HEK293 (cell line): ENCODE measurements at regions not wholly inside any gene's neighbourhood (a gene's known extent, or its start where the extent isn't known, plus 50 kb on each side); places are given as distances from the start of the nearest gene placed in this dataset.

Experiments
- CTCF ChIA-PET: fragments of 350-600 bp; formaldehyde crosslinking; extraction: SDS; loops from one replicate; lab custom pipeline; 2021; ENCODE audit warnings: antibody characterized with exemption; lab: Yijun Ruan, JAX
- POLR2A ChIA-PET: fragments of 300-600 bp; formaldehyde crosslinking; extraction: SDS; loops from one replicate; lab custom pipeline; 2020; ENCODE audit warnings: antibody characterized with exemption, inconsistent platforms; lab: Yijun Ruan, JAX
- H3K27ac ChIP-seq: fragments of 200-500 bp; sonication (Bioruptor generic); 2 replicates; pipeline ENCODE4 v1.5.1; 2014; ENCODE audit warnings: low read depth, low read length, control low read depth, inconsistent platforms; ENCODE audit errors: extremely low read depth
- H3K36me3 ChIP-seq, 2 experiments: fragments of 200-500 bp in 1 of 2; sonication (Bioruptor generic) in 1 of 2; 1 replicate in 1 of 2; 2 replicates in 1 of 2; pipeline ENCODE4 v1.5.1; 2014 to 2017; ENCODE audit warnings: inconsistent platforms in 2 of 2, low read length in 2 of 2; ENCODE audit not compliant: control insufficient read depth in 2 of 2, insufficient read depth in 1 of 2
- H3K4me1 ChIP-seq: fragments of 200-500 bp; sonication (Bioruptor generic); 2 replicates; pipeline ENCODE4 v1.5.1; 2014; ENCODE audit warnings: mild to moderate bottlenecking, low read length, inconsistent platforms; ENCODE audit not compliant: control insufficient read depth, insufficient read depth
- H3K4me3 ChIP-seq: 2 replicates; pipeline ENCODE4 v1.5.1; 2011; ENCODE audit warnings: low read depth, mild to moderate bottlenecking, control low read depth, low read length, moderate library complexity
- H3K9me3 ChIP-seq: fragments of 200-500 bp; sonication (Bioruptor generic); 2 replicates; pipeline ENCODE4 v1.5.1; 2014; ENCODE audit warnings: low read depth, low read length, inconsistent platforms; ENCODE audit not compliant: control insufficient read depth, insufficient read depth
- GLIS2 ChIP-seq: fragments of 450-650 bp; formaldehyde crosslinking; IDR thresholded peaks from 2 replicates; pipeline ENCODE4 v1.5.1; 2016; ENCODE audit warnings: missing biosample characterization, missing genetic modification characterization
- KLF1 ChIP-seq: fragments of 450-650 bp; formaldehyde crosslinking; IDR thresholded peaks from 2 replicates; pipeline ENCODE4 v1.5.1; 2016; ENCODE audit warnings: missing biosample characterization, missing genetic modification characterization
- KLF16 ChIP-seq: fragments of 450-650 bp; formaldehyde crosslinking; IDR thresholded peaks from 2 replicates; pipeline ENCODE4 v1.5.1; 2017; ENCODE audit warnings: missing biosample characterization, missing genetic modification characterization
- SCRT1 ChIP-seq: fragments of 450-650 bp; formaldehyde crosslinking; IDR thresholded peaks from 2 replicates; pipeline ENCODE4 v1.5.1; 2016; ENCODE audit warnings: missing biosample characterization, missing genetic modification characterization, borderline replicate concordance
- ZBTB48 ChIP-seq: fragments of 450-650 bp; formaldehyde crosslinking; IDR thresholded peaks from 2 replicates; pipeline ENCODE4 v1.5.1; 2016; ENCODE audit warnings: missing biosample characterization, missing genetic modification characterization
- ZBTB7A ChIP-seq: fragments of 450-650 bp; formaldehyde crosslinking; IDR thresholded peaks from 2 replicates; pipeline ENCODE4 v1.5.1; 2016; ENCODE audit warnings: low read depth, missing biosample characterization, missing genetic modification characterization
- ZIC2 ChIP-seq: fragments of 450-650 bp; formaldehyde crosslinking; IDR thresholded peaks from 2 replicates; pipeline ENCODE4 v1.5.1; 2016; ENCODE audit warnings: missing biosample characterization, missing genetic modification characterization
- ZNF121 ChIP-seq: fragments of 450-650 bp; formaldehyde crosslinking; IDR thresholded peaks from 2 replicates; pipeline ENCODE4 v1.5.1; 2016; ENCODE audit warnings: missing biosample characterization, missing genetic modification characterization
- ZNF138 ChIP-seq: fragments of 450-650 bp; formaldehyde crosslinking; IDR thresholded peaks from 2 replicates; pipeline ENCODE4 v1.5.1; 2016; ENCODE audit warnings: missing biosample characterization, missing genetic modification characterization, borderline replicate concordance
- ZNF146 ChIP-seq: fragments of 450-650 bp; formaldehyde crosslinking; IDR thresholded peaks from 2 replicates; pipeline ENCODE4 v1.5.1; 2016; ENCODE audit warnings: missing biosample characterization, missing genetic modification characterization
- ZNF16 ChIP-seq: fragments of 450-650 bp; formaldehyde crosslinking; IDR thresholded peaks from 2 replicates; pipeline ENCODE4 v1.5.1; 2016; ENCODE audit warnings: low read depth, missing biosample characterization, missing genetic modification characterization
- ZNF24 ChIP-seq: fragments of 450-650 bp; formaldehyde crosslinking; IDR thresholded peaks from 2 replicates; pipeline ENCODE4 v1.5.1; 2016; ENCODE audit warnings: missing biosample characterization, missing genetic modification characterization
- ZNF423 ChIP-seq: fragments of 450-650 bp; formaldehyde crosslinking; IDR thresholded peaks from 2 replicates; pipeline ENCODE4 v1.5.1; 2016; ENCODE audit warnings: missing biosample characterization, missing genetic modification characterization
- ZNF473 ChIP-seq: fragments of 450-650 bp; formaldehyde crosslinking; IDR thresholded peaks from 2 replicates; pipeline ENCODE4 v1.5.1; 2017; ENCODE audit warnings: missing biosample characterization, missing genetic modification characterization
- ZNF548 ChIP-seq: fragments of 450-650 bp; formaldehyde crosslinking; IDR thresholded peaks from 2 replicates; pipeline ENCODE4 v1.5.1; 2016; ENCODE audit warnings: missing biosample characterization, missing genetic modification characterization
- ZNF600 ChIP-seq: fragments of 450-650 bp; formaldehyde crosslinking; IDR thresholded peaks from 2 replicates; pipeline ENCODE4 v1.5.1; 2016; ENCODE audit warnings: missing biosample characterization, missing genetic modification characterization
- ZNF660 ChIP-seq: fragments of 450-650 bp; IDR thresholded peaks from 2 replicates; pipeline ENCODE4 v1.5.1; 2018; ENCODE audit warnings: missing biosample characterization, mild to moderate bottlenecking, missing genetic modification characterization
- ZNF768 ChIP-seq: fragments of 450-650 bp; formaldehyde crosslinking; IDR thresholded peaks from 2 replicates; pipeline ENCODE4 v1.5.1; 2018; ENCODE audit warnings: missing biosample characterization, mild to moderate bottlenecking, missing genetic modification characterization
- ZNF777 ChIP-seq: fragments of 450-650 bp; formaldehyde crosslinking; IDR thresholded peaks from 2 replicates; pipeline ENCODE4 v1.5.1; 2017; ENCODE audit warnings: missing biosample characterization, missing genetic modification characterization, borderline replicate concordance
- ZNF830 ChIP-seq: fragments of 450-650 bp; IDR thresholded peaks from 2 replicates; pipeline ENCODE4 v1.5.0; 2018; ENCODE audit warnings: missing biosample characterization, missing genetic modification characterization, low read depth, mild to moderate bottlenecking, moderate library complexity
- TF ChIP-seq, protein P1 (sequence below): fragments of 450-650 bp; formaldehyde crosslinking; IDR thresholded peaks from 2 replicates; pipeline ENCODE4 v1.5.1; 2016; ENCODE audit warnings: missing biosample characterization, missing genetic modification characterization
- TF ChIP-seq, protein P2 (sequence below): fragments of 450-650 bp; formaldehyde crosslinking; IDR thresholded peaks from 2 replicates; pipeline ENCODE4 v1.5.1; 2016; ENCODE audit warnings: missing biosample characterization, missing genetic modification characterization
- TF ChIP-seq, protein P3 (sequence below): fragments of 450-650 bp; formaldehyde crosslinking; IDR thresholded peaks from 2 replicates; pipeline ENCODE4; 2016; ENCODE audit warnings: missing biosample characterization, missing genetic modification characterization
- TF ChIP-seq, protein P4 (sequence below): fragments of 450-650 bp; formaldehyde crosslinking; IDR thresholded peaks from 2 replicates; pipeline ENCODE4 v1.5.1; 2017; ENCODE audit warnings: missing biosample characterization, missing genetic modification characterization

DNA sequence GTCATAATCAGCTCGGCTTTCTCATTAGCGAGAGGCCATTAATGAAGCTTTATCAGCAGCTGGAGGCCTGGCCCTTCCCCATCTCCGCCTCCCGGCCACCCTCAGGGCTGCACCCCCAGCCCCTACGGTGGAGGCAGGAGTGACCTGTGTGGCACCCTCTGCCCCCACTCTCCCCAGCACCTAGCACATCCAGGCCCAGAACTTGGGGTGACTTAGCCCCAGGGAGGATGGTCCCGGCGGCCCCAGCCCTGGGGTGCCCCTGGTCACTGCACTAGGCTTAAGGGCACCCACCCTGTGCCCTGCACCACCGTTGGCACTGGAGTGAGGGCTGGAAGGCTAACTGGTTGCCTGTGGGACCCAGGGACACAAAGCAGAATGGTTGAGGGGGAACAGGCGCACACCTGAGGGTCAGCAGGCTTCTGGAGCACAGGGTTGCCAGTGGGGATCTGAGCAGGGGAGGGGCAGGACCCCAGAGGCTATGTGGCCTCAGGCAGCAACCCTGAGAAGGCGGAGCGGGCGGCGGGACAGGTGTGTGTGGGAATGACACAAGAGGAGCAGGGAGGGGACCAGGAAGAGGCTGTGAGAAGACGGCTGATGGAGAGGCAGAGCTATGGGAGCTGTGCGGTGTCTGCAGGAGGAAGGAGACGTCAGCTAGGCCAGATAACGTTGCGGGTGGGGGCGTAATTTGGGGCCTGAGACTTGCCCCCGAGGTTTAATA is 120.2 kb downstream of the FAM53A start:
- CTCF ChIA-PET, result no interaction called here

DNA sequence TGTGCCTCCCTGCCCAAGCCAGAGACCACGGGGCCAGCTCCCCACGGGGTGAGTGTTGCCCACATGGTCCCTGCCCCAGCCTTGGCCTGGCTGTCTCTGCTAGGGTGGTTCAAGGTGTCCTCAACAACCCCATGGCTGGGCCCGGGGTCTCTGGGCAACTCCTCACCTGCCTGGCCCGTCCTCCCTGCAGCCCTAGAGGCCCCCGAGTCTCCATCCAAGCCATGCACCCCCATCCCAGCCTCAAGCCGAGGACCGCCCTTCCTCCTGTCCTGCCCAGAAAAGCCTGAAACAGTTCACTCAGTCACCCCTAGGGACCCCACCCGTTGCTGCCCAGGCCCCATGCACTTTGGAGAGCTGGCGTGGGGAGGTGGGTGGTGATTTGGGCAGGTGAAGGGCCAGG is 120.9 kb downstream of the FAM53A start:
- Histone ChIP-seq H3K36me3 (no peaks in the 10 kb centered on the region), H3K27ac (no peak overlapping the region), H3K9me3 (no peaks in the 10 kb centered on the region), H3K4me1 (no peaks in the 10 kb centered on the region), H3K4me3 (no peak overlapping the region)
- ChIA-PET CTCF (no interaction called here), POLR2A (no interaction called here)
- TF ChIP-seq GLIS2 (0 out of 2 replicates have a peak, but pooled peaks have one; percentile 11), ZNF423 (tag by site-specific recombination) (no peak)

More for the DNA sequence above, 120.2 kb downstream of the FAM53A start:
- H3K4me1 ChIP-seq, result no peaks in the 10 kb centered on the region
- TF ChIP-seq ZNF777 (no peak), ZBTB48 (tag by site-specific recombination) (no peak), KLF1 (tag by site-specific recombination) (peak; percentile 79), KLF16 (tag by site-specific recombination) (no peak), ZNF138 (tag by site-specific recombination) (no peak), ZNF830 (tag by site-specific recombination) (no peak), SCRT1 (tag by site-specific recombination) (no peak), ZNF24 (tag by site-specific recombination) (no peak), ZNF600 (peak; percentile 64; the same call in 1 of the 2 replicates), ZNF660 (no peak)
- TF ChIP-seq, protein P1, sequence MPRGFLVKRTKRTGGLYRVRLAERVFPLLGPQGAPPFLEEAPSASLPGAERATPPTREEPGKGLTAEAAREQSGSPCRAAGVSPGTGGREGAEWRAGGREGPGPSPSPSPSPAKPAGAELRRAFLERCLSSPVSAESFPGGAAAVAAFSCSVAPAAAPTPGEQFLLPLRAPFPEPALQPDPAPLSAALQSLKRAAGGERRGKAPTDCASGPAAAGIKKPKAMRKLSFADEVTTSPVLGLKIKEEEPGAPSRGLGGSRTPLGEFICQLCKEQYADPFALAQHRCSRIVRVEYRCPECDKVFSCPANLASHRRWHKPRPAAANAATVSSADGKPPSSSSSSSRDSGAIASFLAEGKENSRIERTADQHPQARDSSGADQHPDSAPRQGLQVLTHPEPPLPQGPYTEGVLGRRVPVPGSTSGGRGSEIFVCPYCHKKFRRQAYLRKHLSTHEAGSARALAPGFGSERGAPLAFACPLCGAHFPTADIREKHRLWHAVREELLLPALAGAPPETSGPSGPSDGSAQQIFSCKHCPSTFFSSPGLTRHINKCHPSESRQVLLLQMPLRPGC, result no peak
- TF ChIP-seq, protein P2, sequence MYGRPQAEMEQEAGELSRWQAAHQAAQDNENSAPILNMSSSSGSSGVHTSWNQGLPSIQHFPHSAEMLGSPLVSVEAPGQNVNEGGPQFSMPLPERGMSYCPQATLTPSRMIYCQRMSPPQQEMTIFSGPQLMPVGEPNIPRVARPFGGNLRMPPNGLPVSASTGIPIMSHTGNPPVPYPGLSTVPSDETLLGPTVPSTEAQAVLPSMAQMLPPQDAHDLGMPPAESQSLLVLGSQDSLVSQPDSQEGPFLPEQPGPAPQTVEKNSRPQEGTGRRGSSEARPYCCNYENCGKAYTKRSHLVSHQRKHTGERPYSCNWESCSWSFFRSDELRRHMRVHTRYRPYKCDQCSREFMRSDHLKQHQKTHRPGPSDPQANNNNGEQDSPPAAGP (tag by site-specific recombination), result 0 out of 2 replicates have a peak, but pooled peaks have one; percentile 56
- TF ChIP-seq, protein P3, sequence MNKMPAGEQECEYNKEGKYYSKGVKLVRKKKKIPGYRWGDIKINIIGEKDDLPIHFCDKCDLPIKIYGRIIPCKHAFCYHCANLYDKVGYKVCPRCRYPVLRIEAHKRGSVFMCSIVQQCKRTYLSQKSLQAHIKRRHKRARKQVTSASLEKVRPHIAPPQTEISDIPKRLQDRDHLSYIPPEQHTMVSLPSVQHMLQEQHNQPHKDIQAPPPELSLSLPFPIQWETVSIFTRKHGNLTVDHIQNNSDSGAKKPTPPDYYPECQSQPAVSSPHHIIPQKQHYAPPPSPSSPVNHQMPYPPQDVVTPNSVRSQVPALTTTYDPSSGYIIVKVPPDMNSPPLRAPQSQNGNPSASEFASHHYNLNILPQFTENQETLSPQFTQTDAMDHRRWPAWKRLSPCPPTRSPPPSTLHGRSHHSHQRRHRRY (tag by site-specific recombination), result no peak
- TF ChIP-seq, all 188 proteins: peak for 3
- H3K4me3 ChIP-seq, result no peak overlapping the region
- POLR2A ChIA-PET, result no interaction called here
- no peaks in the 10 kb centered on the region for H3K36me3 ChIP-seq
- H3K9me3 ChIP-seq, result no peaks in the 10 kb centered on the region
- H3K27ac ChIP-seq, result no peak overlapping the region

DNA sequence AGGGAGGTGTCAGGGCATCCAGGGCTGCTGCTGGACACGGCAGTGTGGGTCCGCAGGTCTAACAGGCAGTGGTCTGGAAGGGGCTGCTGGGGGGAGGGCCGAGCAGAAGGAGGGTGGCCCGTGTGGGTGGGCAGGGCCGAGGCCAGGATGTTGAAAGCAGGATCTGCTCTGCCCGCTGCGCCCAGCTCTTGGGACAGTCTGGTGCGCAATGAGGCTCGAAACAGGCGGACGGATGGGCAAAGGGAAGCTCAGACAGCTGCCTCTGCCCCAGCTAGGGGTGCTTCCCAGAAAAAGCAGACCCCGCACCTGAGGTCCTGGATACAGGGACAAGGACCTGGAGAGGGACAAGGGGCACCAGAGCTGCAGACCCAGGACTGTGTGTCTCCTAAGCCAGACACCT is 121.3 kb downstream of the FAM53A start:
- Histone ChIP-seq H3K36me3 (no peaks in the 10 kb centered on the region), H3K9me3 (no peaks in the 10 kb centered on the region), H3K4me3 (no peak overlapping the region), H3K27ac (no peak overlapping the region), H3K4me1 (no peaks in the 10 kb centered on the region)
- ChIA-PET POLR2A (no interaction called here), CTCF (no interaction called here)
- no peak for TF ChIP-seq ZNF16
- TF ChIP-seq ZBTB7A (tag by site-specific recombination), result no peak
- TF ChIP-seq, protein P4, sequence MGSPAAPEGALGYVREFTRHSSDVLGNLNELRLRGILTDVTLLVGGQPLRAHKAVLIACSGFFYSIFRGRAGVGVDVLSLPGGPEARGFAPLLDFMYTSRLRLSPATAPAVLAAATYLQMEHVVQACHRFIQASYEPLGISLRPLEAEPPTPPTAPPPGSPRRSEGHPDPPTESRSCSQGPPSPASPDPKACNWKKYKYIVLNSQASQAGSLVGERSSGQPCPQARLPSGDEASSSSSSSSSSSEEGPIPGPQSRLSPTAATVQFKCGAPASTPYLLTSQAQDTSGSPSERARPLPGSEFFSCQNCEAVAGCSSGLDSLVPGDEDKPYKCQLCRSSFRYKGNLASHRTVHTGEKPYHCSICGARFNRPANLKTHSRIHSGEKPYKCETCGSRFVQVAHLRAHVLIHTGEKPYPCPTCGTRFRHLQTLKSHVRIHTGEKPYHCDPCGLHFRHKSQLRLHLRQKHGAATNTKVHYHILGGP (tag by site-specific recombination), result no peak
- TF ChIP-seq ZNF768 (tag by site-specific recombination), result no peak
- no peak for TF ChIP-seq ZNF121 (tag by site-specific recombination)
- TF ChIP-seq ZIC2 (tag by site-specific recombination), result no peak
- TF ChIP-seq ZNF473 (tag by site-specific recombination), result no peak
- TF ChIP-seq ZNF548, result no peak
- no peak for TF ChIP-seq ZNF138 (tag by site-specific recombination)
- no peak for TF ChIP-seq ZNF146 (tag by site-specific recombination)
- no peak for TF ChIP-seq KLF1 (tag by site-specific recombination)
